ENCODE measurements at regions not wholly inside any gene's neighbourhood (a gene's known extent, or its start where the extent isn't known, plus 50 kb on each side); places are given as distances from the start of the nearest gene placed in this dataset.

- TF ChIP-seq POLR2AphosphoS5 (IDR thresholded peaks at IDR 0.05) (no peak), CTCF (IDR thresholded peaks at IDR 0.05) (no peak), POLR2A (IDR thresholded peaks at IDR 0.05) (no peak)
Measured at GRCh38 chr12:41743835-41744234, 400.8 kb downstream of the GXYLT1 start.

Measured in gastroesophageal sphincter (tissue), 3 donors.